Stimulated activated CD8-positive, alpha-beta memory T cell treated with anti-CD3 and anti-CD28 coated beads, Interleukin-7, amount 100 ng/mL, for 48 hours (primary cell): ENCODE measurements at regions not wholly inside any gene's neighbourhood (a gene's known extent, or its start where the extent isn't known, plus 50 kb on each side); places are given as distances from the start of the nearest gene placed in this dataset.

Experiments
- DNase-seq, 2 donors: peaks; one replicate each; pipeline ENCODE4 v3.0.0-alpha.2; 2020; ENCODE audit warnings: low read depth in 1 of 2; ENCODE audit errors: extremely low read depth in 1 of 2

GRCh38 chr3:10759495-10759894 is 56.5 kb upstream of the SLC6A11 start:
- DNase-seq: no peak

DNA sequence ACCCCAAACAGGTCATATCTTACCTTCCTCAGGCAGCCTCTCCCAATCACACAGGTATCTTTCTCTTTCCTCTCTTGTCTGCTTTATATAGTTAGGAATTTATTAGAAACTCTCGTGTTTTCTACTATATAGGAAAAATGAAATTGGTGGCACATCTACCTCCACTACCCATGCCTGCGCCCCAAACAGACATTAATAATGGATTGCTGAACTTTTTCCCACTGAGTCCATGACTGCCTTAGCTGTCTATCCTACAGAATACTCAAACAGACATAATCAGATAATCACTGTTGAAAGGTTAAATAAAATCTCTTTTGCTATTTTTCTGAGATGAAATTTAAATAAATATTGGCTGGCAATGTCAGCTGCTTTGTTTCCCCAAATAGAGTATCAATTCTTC is 55.8 kb upstream of the SLC6A11 start:
- no peak for DNase-seq

GRCh38 chr3:10761583-10761982 is 54.4 kb upstream of the SLC6A11 start:
- DNase-seq: no peak

DNA sequence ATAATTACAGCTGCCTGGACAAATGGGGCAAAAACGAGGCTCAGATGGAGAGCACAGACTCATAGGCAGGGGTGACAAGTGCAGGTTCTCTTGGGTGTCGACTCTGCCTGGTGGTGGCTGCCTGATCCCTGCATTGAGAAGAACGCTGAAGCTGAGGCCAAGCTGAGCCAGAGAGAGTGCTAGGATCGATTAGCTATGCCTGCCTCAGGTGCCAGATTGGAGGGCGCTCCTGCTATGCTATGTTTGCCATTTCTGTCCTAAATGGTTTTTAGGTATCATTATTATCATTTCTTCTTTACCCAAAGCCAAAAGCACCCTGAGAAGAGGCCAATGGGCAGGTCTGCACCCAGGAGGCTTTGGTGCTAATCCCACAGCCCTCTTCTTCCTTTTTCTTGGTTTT is 53.9 kb upstream of the SLC6A11 start:
- no peak for DNase-seq

GRCh38 chr3:10762611-10763247 is 53.3 kb upstream of the SLC6A11 start:
- DNase-seq: no peak

DNA sequence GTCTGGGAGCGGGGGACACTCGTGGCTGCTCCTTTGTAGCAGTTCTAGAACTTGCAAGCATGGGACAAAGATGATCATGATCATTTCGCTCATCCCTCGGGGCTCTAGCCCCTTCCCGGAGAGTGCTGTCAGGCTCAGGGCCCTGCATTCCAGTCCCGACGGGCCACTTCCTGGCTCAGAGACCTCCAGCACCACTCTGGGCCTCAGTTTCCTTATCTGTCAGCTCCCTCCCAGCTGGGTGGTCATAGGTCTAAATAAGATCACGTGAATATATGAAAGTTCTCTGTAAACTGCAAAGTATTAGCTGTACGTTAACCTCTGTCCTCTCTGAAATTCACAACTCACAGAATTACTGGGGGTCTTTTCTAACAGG is 52.8 kb upstream of the SLC6A11 start:
- no peak for DNase-seq

GRCh38 chr3:10763817-10764258 is 52.2 kb upstream of the SLC6A11 start:
- no peak for DNase-seq

- no peak for DNase-seq
These were observed 51.6 kb upstream of the SLC6A11 start for GRCh38 chr3:10764259-10765051.

DNA sequence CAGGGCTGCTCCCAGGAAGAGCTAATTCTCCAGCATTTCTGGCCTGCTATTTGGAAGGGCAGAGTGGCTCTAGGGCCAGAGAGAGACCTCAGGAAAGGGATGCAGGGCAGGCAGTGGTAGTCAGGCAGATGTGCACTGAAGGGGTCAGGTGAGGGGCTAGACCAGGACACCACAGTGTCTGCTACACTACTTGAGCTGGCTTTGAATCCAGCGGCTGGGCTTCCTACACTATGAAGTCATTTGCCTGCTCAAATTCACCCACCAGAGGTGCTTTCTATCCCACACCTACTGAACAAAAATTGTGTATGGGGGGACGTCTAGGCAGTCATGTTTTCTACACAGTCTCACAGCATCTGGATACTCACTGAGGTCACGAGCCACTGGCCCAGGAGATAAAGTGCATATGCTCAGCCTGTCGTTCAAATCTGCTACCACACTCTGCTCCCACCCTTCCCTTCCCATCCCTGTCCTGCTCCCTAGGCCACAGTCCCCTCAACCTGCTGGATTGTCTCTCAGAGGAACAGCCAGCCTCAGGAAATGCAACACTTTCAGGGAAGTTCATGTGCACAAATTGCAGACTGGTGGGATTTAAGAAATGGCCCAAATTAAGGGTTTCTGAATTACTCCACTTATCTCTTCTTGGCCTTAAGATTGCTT is 49.9 kb upstream of the SLC6A11 start:
- DNase-seq: no peak
